ENCODE measurements at regions not wholly inside any gene's neighbourhood (a gene's known extent, or its start where the extent isn't known, plus 50 kb on each side); places are given as distances from the start of the nearest gene placed in this dataset.

DNA sequence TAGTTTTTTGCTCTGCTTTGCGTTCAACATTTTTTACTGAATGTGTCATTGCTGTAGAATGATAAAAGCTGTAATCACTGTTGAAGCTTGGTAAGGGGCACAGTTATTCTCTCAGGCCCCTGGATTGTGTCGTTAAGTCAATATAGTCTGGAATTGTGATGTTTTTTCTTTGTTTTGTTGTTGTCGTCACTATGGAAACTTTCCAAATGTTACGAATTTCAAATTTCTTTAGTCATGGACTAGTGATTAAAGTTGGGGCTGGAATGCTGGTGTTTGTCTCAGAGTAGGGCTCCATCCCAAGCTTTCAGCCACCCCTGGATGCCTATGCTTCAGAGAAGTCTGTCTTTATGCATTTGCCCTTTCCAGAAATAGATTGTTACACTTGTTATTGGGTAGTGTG, 287.2 kb downstream of the CDH19 start:
- TF ChIP-seq CTCF (IDR thresholded peaks at IDR 0.05 in 2 of 3, conservative IDR thresholded peaks at IDR 0.05 in 1 of 3; ENCODE audit: control insufficient read depth in 2 of 3, extremely low read depth in 1 of 3, insufficient read depth in 1 of 3, low read depth in 3 of 3, low read length in 3 of 3) (no peak), POLR2A (IDR thresholded peaks at IDR 0.05; ENCODE audit: low read depth, low read length) (no peak), POLR2AphosphoS5 (IDR thresholded peaks at IDR 0.05; ENCODE audit: low read length) (no peak), E4F1 (IDR thresholded peaks at IDR 0.05; ENCODE audit: borderline replicate concordance, partially characterized antibody) (no peak), ATF2 (IDR thresholded peaks at IDR 0.05; ENCODE audit: low read length) (no peak), RFX5 (IDR thresholded peaks at IDR 0.05; ENCODE audit: low read depth, low read length) (no peak), FOS (IDR thresholded peaks at IDR 0.05; ENCODE audit: borderline replicate concordance, extremely low read depth, insufficient read length) (no peak)
